IMR-90 (cell line): ENCODE measurements at regions not wholly inside any gene's neighbourhood (a gene's known extent, or its start where the extent isn't known, plus 50 kb on each side); places are given as distances from the start of the nearest gene placed in this dataset.

Source experiments
- ATAC-seq: fragments of 200-7000 bp; cut with Tn5 transposase; 2 replicates; pipeline ENCODE4 v1.9.1; 2020; ENCODE audit warnings: low read depth, mild to moderate bottlenecking, moderate library complexity
- BruUV-seq: library from RNA; stranded (reverse); fragments of 400-500 nt; replicated peaks from 2 replicates; lab custom pipeline; 2021; lab: Mats Ljungman, UMichigan
- CTCF ChIA-PET: fragments of 300-600 bp; formaldehyde crosslinking; extraction: SDS; loops from one replicate; lab custom pipeline; 2021; ENCODE audit warnings: antibody characterized with exemption; lab: Yijun Ruan, JAX
- POLR2A ChIA-PET: fragments of 300-600 bp; sonication (Branson Sonifier 250); formaldehyde crosslinking; loops from one replicate; lab custom pipeline; 2022; ENCODE audit warnings: antibody characterized with exemption; ENCODE audit not compliant: unreplicated experiment; lab: Charles Lee
- DNase-seq: peaks from one replicate; pipeline ENCODE4 v3.0.0; 2013
- H2AFZ ChIP-seq: replicated peaks from 2 replicates; pipeline ENCODE3; 2013; ENCODE audit warnings: low read length, mild to moderate bottlenecking; ENCODE audit not compliant: poor library complexity
- H2AK5ac ChIP-seq: 2 replicates; pipeline ENCODE4 v1.6.1; 2013; ENCODE audit warnings: low read depth, low read length, inconsistent platforms
- H2AK9ac ChIP-seq: replicated peaks from 2 replicates; pipeline ENCODE3; 2013; ENCODE audit warnings: mild to moderate bottlenecking, low read depth, low read length, moderate library complexity; ENCODE audit not compliant: poor library complexity
- H2BK120ac ChIP-seq: 2 replicates; pipeline ENCODE4 v1.6.1; 2013; ENCODE audit warnings: low read depth, low read length, inconsistent platforms
- H2BK15ac ChIP-seq: 3 replicates; pipeline ENCODE4 v1.6.1; 2013; ENCODE audit warnings: low read depth, low read length, inconsistent platforms
- H2BK20ac ChIP-seq: 2 replicates; pipeline ENCODE4 v1.6.1; 2013; ENCODE audit warnings: low read depth, mild to moderate bottlenecking, inconsistent platforms, low read length, moderate library complexity
- H2BK5ac ChIP-seq: 2 replicates; pipeline ENCODE4 v1.6.1; 2013; ENCODE audit warnings: mild to moderate bottlenecking, low read depth, low read length, inconsistent platforms; ENCODE audit not compliant: poor library complexity, severe bottlenecking
- H3K14ac ChIP-seq: replicated peaks from 2 replicates; pipeline ENCODE4 v1.6.1; 2013; ENCODE audit warnings: low read depth, low read length, inconsistent platforms
- H3K18ac ChIP-seq: 2 replicates; pipeline ENCODE4 v1.6.1; 2013; ENCODE audit warnings: low read depth, low read length, control low read depth
- H3K23ac ChIP-seq: 2 replicates; pipeline ENCODE4 v1.6.1; 2013; ENCODE audit warnings: low read depth, low read length, inconsistent platforms
- H3K27ac ChIP-seq: 2 replicates; pipeline ENCODE4 v1.5.1; 2013; ENCODE audit warnings: mild to moderate bottlenecking, control low read depth, low read length; ENCODE audit not compliant: insufficient read depth
- H3K27me3 ChIP-seq: 2 replicates; pipeline ENCODE4 v1.6.1; 2013; ENCODE audit warnings: low read length; ENCODE audit not compliant: control insufficient read depth, insufficient read depth
- H3K36me3 ChIP-seq: 2 replicates; pipeline ENCODE4 v1.6.1; 2013; ENCODE audit warnings: low read length, mixed read lengths; ENCODE audit not compliant: control insufficient read depth, insufficient read depth
- H3K4ac ChIP-seq: 2 replicates; pipeline ENCODE4 v1.6.1; 2013; ENCODE audit warnings: low read depth, low read length, inconsistent platforms
- H3K4me1 ChIP-seq: 2 replicates; pipeline ENCODE4 v1.6.1; 2013; ENCODE audit warnings: low read length, mixed read lengths; ENCODE audit not compliant: control insufficient read depth, insufficient read depth
- H3K4me2 ChIP-seq: 2 replicates; pipeline ENCODE4 v1.6.1; 2013; ENCODE audit warnings: low read depth, mild to moderate bottlenecking, control low read depth, low read length, moderate library complexity
- H3K4me3 ChIP-seq: 2 replicates; pipeline ENCODE4 v1.5.1; 2013; ENCODE audit warnings: low read depth, mild to moderate bottlenecking, control low read depth, low read length, moderate library complexity; ENCODE audit not compliant: insufficient read depth
- H3K56ac ChIP-seq: 2 replicates; pipeline ENCODE4 v1.6.1; 2013; ENCODE audit warnings: low read length, inconsistent platforms; ENCODE audit not compliant: insufficient read depth; ENCODE audit errors: extremely low read depth
- H3K79me1 ChIP-seq, 2 experiments: 2 replicates each; pipeline ENCODE4 v1.6.1; 2013; ENCODE audit warnings: low read length in 2 of 2, inconsistent platforms in 1 of 2, low read depth in 1 of 2
- H3K9ac ChIP-seq: 2 replicates; pipeline ENCODE4 v1.6.1; 2013; ENCODE audit warnings: low read depth, low read length, control low read depth
- H3K9me1 ChIP-seq: 2 replicates; pipeline ENCODE4 v1.6.1; 2013; ENCODE audit warnings: low read length, inconsistent platforms; ENCODE audit not compliant: insufficient read depth
- H3K9me3 ChIP-seq: 2 replicates; pipeline ENCODE4 v1.6.1; 2013; ENCODE audit warnings: low read length; ENCODE audit not compliant: control insufficient read depth, insufficient read depth
- H4K20me1 ChIP-seq: 2 replicates; pipeline ENCODE4 v1.6.1; 2013; ENCODE audit warnings: low read length, inconsistent platforms; ENCODE audit not compliant: insufficient read depth
- H4K5ac ChIP-seq: 2 replicates; pipeline ENCODE4 v1.6.1; 2013; ENCODE audit warnings: mild to moderate bottlenecking, low read depth, low read length, control low read depth
- H4K8ac ChIP-seq, 2 experiments: 2 replicates each; pipeline ENCODE4 v1.6.1; 2013; ENCODE audit warnings: low read depth in 2 of 2, low read length in 2 of 2, control low read depth in 1 of 2, inconsistent platforms in 1 of 2
- H4K91ac ChIP-seq: 2 replicates; pipeline ENCODE4 v1.6.1; 2013; ENCODE audit warnings: low read depth, low read length, inconsistent platforms; ENCODE audit not compliant: insufficient read depth
- BHLHE40 ChIP-seq: fragments of 150-350 bp; IDR thresholded peaks from 2 replicates; pipeline ENCODE4 v1.6.1; 2016; ENCODE audit warnings: mild to moderate bottlenecking, low read depth, low read length
- CHD1 ChIP-seq: IDR thresholded peaks from 2 replicates; pipeline ENCODE4 v1.6.1; 2012; ENCODE audit warnings: low read depth, low read length, improper control_type of control experiment
- ELK1 ChIP-seq: fragments of 150-350 bp; IDR thresholded peaks from 2 replicates; pipeline ENCODE4 v1.6.1; 2016; ENCODE audit warnings: low read depth, mild to moderate bottlenecking, low read length, moderate library complexity, borderline replicate concordance
- FOS ChIP-seq: fragments of 150-350 bp; IDR thresholded peaks from 2 replicates; pipeline ENCODE4 v1.6.1; 2016; ENCODE audit warnings: low read depth, low read length
- NFE2L2 ChIP-seq: fragments of 150-350 bp; IDR thresholded peaks from 2 replicates; pipeline ENCODE4 v1.6.1; 2016; ENCODE audit warnings: low read depth, mild to moderate bottlenecking, low read length
- POLR2A ChIP-seq: IDR thresholded peaks from 2 replicates; pipeline ENCODE4 v1.6.1; 2012; ENCODE audit warnings: mild to moderate bottlenecking, low read depth, low read length
- RAD21 ChIP-seq: IDR thresholded peaks from 2 replicates; pipeline ENCODE4 v1.6.1; 2012; ENCODE audit warnings: low read length, improper control_type of control experiment
- RCOR1 ChIP-seq: IDR thresholded peaks from 2 replicates; pipeline ENCODE4 v1.6.1; 2012; ENCODE audit warnings: mild to moderate bottlenecking, low read length, improper control_type of control experiment; ENCODE audit not compliant: insufficient replicate concordance
- USF2 ChIP-seq: fragments of 150-350 bp; IDR thresholded peaks from 2 replicates; pipeline ENCODE4 v1.6.1; 2017; ENCODE audit warnings: mild to moderate bottlenecking, antibody characterized with exemption, low read length, low read depth
- dilution Hi-C: fragments of 300-500 bp; cut with HindIII; formaldehyde crosslinking; loops from one replicate; pipeline ENCODE4 v1.14.3; 2018; ENCODE audit warnings: low sequenced_read_pairs; ENCODE audit not compliant: unreplicated experiment
- in situ Hi-C: fragments of 300-500 bp; cut with MboI; formaldehyde crosslinking; loops from 3 replicates; pipeline ENCODE4 v1.14.3; 2019; ENCODE audit warnings: low sequenced_read_pairs, inconsistent platforms, mixed read lengths
- intact Hi-C: fragments of 100-400 bp; cut with micrococcal nuclease; formaldehyde crosslinking; loops from 2 replicates; pipeline ENCODE4 v1.10.0; 2022

GRCh38 chrX:139198936-139199335 lies 331.6 kb upstream of the F9 start:
- dilution Hi-C loops = no loop called here

More at GRCh38 chrX:139198936-139199335, 331.6 kb upstream of the F9 start:
- Histone ChIP-seq H4K8ac (no peak overlapping the region), H3K9me1 (no peaks in the 10 kb centered on the region), H3K9ac (no peak overlapping the region), H3K9me3 (no peaks in the 10 kb centered on the region; the same call in 1 of the 2 replicates), H3K4ac (no peak overlapping the region), H3K4me1 (no peaks in the 10 kb centered on the region), H4K20me1 (no peaks in the 10 kb centered on the region), H3K56ac (no peak overlapping the region), H3K4me2 (no peak overlapping the region), H3K27me3 (peaks cover 8% of the 10 kb centered on the region; the same call in 1 of the 2 replicates), H3K4me3 (no peak overlapping the region), H3K36me3 (no peaks in the 10 kb centered on the region), H3K14ac (no peak overlapping the region), H2AK5ac (no peak overlapping the region), H4K91ac (no peak overlapping the region), H2BK15ac (no peak overlapping the region), H3K23ac (no peak overlapping the region), H3K18ac (no peak overlapping the region), H2BK20ac (no peak overlapping the region), H2AK9ac (no peak overlapping the region), H2BK120ac (no peak overlapping the region), H3K79me1 (no peaks in the 10 kb centered on the region), H4K5ac (no peak overlapping the region), H3K27ac (no peak overlapping the region), H2AFZ (no peak overlapping the region), H2BK5ac (no peak overlapping the region)
- no TSS peak for BruUV-seq
- CTCF ChIA-PET = no interaction called here
- intact Hi-C loops (no loop called here), in situ Hi-C loops (no loop called here)
- DNase-seq (no peak), ATAC-seq (no peak)
- TF ChIP-seq ELK1 (no peak), RCOR1 (no peak), BHLHE40 (no peak), RAD21 (no peak), FOS (no peak), USF2 (no peak), POLR2A (no peak), NFE2L2 (no peak), CHD1 (no peak)
- POLR2A ChIA-PET = no interaction called here
